HPDE6-E6E7 (cell line): ENCODE measurements at regions not wholly inside any gene's neighbourhood (a gene's known extent, or its start where the extent isn't known, plus 50 kb on each side); places are given as distances from the start of the nearest gene placed in this dataset.
"Not testable (repeated sequence)": the region's sequence is repeated elsewhere in the genome, so short reads cannot be mapped to it uniquely, and the experiment has no call there.

ENCODE experiments used
- DNase-seq: peaks from one replicate; pipeline ENCODE4 v3.0.0; 2011; ENCODE audit warnings: missing footprints; ENCODE audit errors: extremely low spot score

GRCh38 chr6:115811541-115811940 is 249.2 kb downstream of the FRK start:
- no peak for DNase-seq

- DNase-seq: no peak
Observed at GRCh38 chr6:115798229-115798628, 262.5 kb downstream of the FRK start.

GRCh38 chr6:115796829-115797228 is 263.9 kb downstream of the FRK start:
- DNase-seq: no peak

GRCh38 chr6:115796061-115796460 is 264.6 kb downstream of the FRK start:
- DNase-seq: no peak

- no peak for DNase-seq
Observed at GRCh38 chr6:115783402-115784061, 277.2 kb downstream of the FRK start.

- no peak for DNase-seq
Observed at GRCh38 chr6:115782612-115783011, 278.1 kb downstream of the FRK start.

GRCh38 chr6:115773741-115774140 is 286.9 kb downstream of the FRK start:
- DNase-seq: no peak

DNA sequence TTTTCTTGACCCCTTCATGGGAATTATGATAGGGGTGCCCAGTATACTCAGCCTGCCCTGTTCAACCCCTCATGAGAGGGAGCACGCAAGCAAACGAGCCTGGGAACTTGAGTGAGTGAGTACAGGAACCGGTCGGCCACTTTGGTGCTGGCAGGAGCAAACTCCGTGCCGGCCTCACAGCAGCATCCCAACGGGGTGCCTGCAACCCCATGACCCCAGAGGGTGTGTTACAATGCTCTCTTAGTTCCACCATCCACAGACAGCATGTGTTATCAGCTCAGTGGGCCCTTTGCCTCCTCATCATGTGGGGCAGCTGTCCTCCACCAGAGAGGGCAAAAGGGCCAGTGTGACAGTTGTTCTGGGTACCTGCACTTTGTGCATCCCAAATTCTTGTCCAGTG is 289.8 kb downstream of the FRK start:
- no peak for DNase-seq

DNA sequence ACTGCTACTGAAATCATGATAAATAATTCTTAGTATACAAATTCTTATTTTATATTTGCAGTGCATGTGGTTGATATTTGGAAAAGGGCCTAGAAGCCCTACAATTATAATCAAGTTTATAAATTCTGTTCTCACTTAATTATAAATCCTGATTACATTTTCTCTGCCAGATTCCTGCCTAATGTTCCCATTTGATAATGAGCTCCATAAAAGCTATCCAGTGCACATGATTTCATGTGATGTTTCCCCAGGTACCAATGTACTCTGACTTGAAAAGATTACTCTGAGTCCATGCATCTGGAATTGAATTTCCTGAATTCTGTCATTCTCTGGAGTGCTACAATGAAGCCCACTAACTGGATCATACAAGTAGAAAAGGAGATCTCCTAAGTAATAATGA is 292.2 kb downstream of the FRK start:
- DNase-seq: no peak

GRCh38 chr6:115767931-115768330 is 292.8 kb downstream of the FRK start:
- no peak for DNase-seq

GRCh38 chr6:115766745-115767462 is 293.8 kb downstream of the FRK start:
- DNase-seq: no peak

DNA sequence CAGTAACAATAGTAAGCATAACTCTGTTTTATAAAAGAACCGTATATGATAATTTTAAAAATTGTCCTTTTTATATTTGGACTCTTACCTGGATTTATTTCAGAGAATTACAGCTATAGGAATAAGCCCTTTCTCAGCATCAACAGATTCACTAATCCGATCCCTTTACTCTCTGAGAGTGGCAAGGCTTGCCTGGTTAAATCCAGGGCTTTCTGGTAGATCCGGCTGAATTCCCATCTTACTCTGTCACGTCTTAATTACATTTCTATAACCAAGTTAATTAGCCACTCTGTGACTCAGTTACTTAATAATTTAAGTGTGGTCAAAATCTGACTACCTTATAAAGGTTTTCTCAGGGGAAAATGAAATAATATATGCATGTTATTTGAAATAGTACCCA is 294.7 kb downstream of the FRK start:
- no peak for DNase-seq

DNA sequence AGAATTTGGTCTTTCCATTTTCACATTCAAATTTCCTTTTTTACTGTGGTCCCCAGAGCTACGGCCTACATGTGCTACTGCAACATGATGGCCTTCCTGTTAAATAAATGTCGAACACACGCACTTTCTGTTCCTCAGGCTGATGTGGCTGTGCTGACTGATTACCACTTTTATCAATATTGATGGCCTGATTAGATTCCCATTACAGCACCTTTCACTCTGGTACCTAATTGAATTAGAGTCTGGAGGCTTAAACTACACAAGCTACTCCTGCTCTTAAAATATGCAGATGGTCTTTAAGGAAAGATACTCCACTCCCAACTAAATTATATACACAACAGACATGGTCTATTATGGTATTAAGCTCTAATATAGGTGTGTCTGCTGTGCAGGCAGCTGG is 301.6 kb downstream of the FRK start:
- no peak for DNase-seq

DNA sequence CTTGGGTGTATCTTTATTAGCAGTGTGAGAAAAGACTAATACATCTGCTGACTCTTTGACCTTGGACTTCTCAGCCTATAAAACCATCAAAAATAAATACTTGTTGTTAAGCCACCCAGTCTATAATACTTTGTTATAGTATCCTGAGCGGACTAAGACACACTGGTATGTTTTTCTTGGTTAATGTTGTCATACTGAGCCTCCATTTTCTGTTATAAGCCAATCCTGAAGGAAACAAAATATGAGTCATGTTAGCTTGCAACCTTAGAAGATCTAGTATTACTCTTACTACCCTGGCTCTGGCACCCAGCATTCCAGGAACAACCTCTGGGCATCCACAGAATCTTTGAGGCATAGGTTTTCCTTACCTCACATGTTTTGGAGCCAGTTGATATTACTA is 307.2 kb downstream of the FRK start:
- DNase-seq: no peak

- no peak for DNase-seq
Observed at GRCh38 chr6:115750946-115751345, 309.7 kb downstream of the FRK start.

DNA sequence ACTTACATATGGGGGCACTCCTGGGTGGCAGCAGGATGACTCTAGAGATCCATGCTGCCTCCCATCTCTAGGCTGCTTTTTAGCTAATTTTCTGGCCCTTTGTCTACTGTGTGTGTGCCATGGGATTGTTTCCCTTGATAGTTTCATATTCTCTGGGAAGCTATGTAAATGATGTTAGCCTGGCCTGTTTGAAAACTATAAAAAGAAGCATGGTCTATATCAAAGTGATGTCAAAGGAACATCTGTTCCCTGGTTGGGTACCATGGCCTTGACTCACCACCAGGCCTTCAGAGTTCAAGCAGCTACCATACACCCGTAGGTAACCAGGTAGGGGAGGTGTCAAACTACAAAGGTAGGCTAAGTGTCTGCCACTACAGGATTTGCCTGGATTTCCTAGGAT is 310.4 kb downstream of the FRK start:
- no peak for DNase-seq

GRCh38 chr6:115747719-115748118 is 313.0 kb downstream of the FRK start:
- no peak for DNase-seq

DNA sequence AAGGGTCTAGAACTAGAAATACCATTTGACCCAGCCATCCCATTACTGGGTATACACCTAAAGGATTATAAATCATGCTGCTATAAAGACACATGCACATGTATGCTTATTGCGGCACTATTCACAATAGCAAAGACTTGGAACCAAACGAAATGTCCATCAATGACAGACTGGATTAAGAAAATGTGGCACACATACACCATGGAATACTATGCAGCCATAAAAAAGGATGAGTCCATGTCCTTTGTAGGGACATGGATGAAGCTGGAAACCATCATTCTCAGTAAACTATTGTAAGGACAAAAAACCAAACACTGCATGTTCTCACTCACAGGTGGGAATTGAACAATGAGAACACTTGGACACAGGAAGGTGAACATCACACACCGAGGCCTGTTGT is 314.1 kb downstream of the FRK start:
- not testable (repeated sequence) for DNase-seq

DNA sequence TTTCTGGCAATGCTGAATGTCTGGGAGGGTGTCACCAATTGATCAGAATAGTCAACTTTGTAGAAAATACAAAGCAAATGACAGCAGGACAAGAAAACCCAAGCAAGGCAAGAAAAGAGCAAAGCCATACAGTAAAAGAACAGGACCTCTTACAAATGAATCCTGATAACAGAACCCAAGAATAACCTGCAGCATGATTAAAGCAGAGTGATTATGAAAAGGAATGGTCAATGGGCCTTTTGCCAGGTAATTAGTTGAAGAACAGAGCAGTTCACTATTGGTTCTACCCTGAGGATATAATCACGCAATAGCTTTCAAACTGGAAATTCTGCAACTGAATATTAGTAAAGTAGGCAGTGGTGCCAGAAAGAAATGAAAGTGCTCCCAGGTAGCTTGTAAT is 319.8 kb downstream of the FRK start:
- no peak for DNase-seq

DNA sequence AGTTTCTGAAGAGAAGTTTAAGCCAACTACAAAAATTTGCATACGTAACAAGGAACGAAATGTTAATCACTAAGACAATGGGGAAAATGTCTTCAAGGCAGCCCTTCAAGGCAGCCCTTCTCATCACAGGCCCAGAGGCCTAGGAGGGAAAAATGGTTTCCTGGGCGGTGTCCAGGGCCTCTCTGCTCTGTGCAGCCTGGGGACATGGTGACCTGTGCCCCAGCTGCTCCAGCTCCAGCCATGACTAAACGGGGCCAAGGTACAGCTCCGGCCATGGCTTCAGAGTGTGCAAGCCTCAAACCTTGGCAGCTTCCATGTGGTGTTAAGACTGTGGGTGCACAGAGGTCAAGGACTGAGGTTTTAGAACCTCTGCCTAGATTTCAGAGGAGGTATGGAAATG is 325.1 kb downstream of the FRK start:
- no peak for DNase-seq

- no peak for DNase-seq
Observed at GRCh38 chr6:115733426-115733825, 327.3 kb downstream of the FRK start.

- no peak for DNase-seq
Observed at GRCh38 chr6:115729036-115729435, 331.7 kb downstream of the FRK start.

- DNase-seq: no peak
Observed at GRCh38 chr6:115728171-115728570, 332.5 kb downstream of the FRK start.

DNA sequence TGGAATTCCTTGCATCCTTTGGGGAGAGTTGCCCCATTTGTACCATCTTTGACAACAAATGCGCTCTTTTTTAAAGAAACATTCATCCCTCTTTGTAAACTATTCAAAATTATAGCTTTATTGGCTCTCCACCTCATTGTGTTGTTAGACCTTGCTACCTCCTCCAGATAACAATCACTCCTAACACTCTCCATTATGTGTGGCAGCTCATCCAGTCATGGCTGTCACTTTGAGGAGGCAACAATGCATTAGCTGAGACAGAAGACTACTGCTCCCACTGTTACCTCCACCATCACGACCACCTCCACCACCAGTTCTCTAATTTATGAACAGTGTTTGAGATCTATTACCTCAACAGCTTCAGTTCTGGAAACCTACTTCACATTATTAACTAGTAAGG is 339.1 kb downstream of the FRK start:
- no peak for DNase-seq
